NCI-H446 treated with DMSO at 0.1 percent for 48 hours (cell line): ENCODE measurements at regions not wholly inside any gene's neighbourhood (a gene's known extent, or its start where the extent isn't known, plus 50 kb on each side); places are given as distances from the start of the nearest gene placed in this dataset.
A peak's percentile ranks its signal among the peaks of the same experiment; 100 is the strongest.
"Not testable (repeated sequence)": the region's sequence is repeated elsewhere in the genome, so short reads cannot be mapped to it uniquely, and the experiment has no call there.

Experiments used
- DNase-seq: peaks from one replicate; lab custom pipeline; 2025; lab: John Stamatoyannopoulos, UW

DNA sequence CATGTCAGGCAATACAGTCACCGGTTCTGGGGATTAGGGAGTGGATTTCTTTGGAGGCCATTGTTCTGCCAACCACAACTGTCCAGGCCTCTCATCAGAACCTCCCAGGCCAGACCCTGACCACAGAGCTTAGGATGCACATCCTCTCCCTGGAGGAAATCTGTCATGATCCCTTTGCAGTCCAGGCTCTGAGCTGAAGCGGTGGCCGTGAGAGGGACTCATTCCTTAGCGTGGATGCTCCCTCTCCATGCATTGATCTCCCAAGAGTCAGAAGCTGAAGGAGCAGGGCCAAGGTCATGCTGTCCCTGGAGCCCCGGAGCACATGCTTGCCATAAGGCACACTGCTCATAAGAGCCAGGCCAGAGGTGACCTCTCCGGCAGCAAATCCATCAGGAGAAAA lies 181.4 kb downstream of the COPRS start:
- DNase-seq: no peak

- no peak for DNase-seq
Observed at GRCh38 chr17:31677036-31677435, 182.0 kb downstream of the COPRS start.

GRCh38 chr17:31675392-31675791 lies 183.7 kb downstream of the COPRS start:
- not testable (repeated sequence) for DNase-seq

- DNase-seq: no peak
Observed at GRCh38 chr17:31674717-31675349, 184.2 kb downstream of the COPRS start.

- DNase-seq: peak; percentile 28
Observed at GRCh38 chr17:31674305-31674704, 184.7 kb downstream of the COPRS start.

DNA sequence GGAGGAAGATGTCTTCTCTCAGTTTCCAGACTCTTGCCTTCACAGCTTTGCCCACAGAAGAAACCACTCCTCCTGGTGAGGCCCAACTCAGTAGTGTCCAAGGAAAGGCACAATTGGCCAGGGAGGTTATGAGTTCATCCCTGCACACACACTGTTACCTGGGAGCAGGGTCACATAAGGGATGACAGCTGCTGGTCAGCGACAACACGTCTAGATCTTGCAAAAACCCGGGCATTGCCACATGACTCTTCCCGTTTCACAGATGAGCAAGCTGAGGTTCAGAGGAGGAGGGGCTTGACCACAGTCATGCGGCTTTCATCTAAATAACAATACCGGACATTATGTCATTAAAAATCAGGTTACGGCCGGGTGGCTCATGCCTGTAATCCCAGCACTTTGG lies 186.0 kb downstream of the COPRS start:
- no peak for DNase-seq

- DNase-seq: no peak
Observed at GRCh38 chr17:31672161-31672819, 186.8 kb downstream of the COPRS start.

- DNase-seq: no peak
Observed at GRCh38 chr17:31663576-31663975, 195.5 kb downstream of the COPRS start.

DNA sequence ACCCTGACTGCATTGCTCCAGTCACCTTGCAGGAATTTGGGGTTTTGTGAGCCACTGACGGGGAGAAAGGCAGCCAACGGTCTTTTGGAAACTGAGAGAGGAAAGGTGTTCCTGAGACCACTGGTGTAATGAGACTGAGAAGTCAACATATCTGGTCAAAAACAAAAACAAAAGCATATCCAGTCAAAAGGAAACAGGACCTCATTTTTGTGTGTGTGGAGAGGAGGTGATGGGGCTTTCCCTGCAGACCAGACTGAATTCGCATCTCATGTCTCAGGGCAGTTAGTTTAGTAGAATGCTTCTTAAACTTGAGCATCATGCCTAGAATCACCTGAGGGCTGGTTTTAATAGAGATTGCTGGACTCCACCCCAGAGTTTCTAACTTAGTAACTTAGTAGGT lies 198.4 kb downstream of the COPRS start:
- DNase-seq: no peak

DNA sequence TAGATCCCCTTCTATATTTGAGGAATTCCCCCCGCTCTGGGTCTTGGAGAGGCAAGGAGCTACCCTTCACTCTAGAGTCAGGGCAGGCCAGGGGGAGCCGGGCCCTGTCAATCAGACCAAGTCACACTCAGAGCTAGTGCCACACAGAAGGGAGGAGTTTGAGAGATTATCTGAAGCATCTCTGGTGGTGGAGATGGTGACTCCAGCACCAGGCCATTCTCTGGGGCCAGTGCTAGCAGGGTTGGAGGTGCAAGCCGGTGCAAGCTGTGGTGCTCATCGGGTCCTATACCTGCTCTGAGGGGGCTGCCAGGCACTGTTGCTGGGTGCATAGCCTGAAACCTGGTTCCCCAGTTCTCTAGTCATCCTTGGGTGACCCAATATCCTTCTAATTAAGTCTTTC lies 201.2 kb downstream of the COPRS start:
- DNase-seq: no peak

DNA sequence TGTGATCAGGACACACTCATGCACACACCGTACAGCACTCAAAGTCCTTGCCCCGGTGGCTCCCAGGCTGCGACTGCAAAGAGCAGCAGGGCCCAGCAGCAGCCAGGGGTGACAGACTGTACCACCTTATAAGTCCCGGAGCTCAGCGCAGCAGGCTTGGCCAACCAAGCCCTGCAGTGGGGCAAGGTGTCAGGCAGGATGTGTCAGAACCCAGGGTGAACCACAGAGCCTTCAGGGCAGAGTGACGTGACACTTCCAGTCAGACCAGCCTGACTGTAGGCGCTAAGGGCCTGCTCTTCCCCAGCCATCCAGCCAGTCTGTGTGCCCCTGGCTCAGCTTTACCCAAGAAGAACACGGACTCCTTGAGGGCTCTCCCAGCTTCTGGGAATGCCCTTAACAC lies 204.1 kb downstream of the COPRS start:
- no peak for DNase-seq

DNA sequence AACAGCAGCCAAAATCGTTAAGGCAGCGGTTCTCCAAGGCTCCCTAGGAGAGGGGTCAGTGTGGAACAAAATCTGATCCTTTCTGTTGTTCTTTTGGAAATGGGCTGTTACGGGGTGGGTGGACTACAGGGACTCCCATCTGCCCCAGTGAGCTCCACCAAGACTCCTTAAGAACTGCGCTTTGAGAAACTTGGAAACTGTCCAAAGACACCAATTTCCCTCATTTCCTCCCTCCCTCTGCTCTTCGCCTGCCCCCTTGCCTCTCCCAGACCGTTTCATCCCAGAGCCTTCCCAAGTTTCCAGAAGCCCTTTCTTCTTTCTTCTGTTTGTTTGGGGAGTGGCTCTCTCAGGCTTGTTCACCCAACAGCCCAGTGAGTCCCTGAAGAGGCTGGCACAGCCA lies 205.4 kb downstream of the COPRS start:
- DNase-seq: no peak

DNA sequence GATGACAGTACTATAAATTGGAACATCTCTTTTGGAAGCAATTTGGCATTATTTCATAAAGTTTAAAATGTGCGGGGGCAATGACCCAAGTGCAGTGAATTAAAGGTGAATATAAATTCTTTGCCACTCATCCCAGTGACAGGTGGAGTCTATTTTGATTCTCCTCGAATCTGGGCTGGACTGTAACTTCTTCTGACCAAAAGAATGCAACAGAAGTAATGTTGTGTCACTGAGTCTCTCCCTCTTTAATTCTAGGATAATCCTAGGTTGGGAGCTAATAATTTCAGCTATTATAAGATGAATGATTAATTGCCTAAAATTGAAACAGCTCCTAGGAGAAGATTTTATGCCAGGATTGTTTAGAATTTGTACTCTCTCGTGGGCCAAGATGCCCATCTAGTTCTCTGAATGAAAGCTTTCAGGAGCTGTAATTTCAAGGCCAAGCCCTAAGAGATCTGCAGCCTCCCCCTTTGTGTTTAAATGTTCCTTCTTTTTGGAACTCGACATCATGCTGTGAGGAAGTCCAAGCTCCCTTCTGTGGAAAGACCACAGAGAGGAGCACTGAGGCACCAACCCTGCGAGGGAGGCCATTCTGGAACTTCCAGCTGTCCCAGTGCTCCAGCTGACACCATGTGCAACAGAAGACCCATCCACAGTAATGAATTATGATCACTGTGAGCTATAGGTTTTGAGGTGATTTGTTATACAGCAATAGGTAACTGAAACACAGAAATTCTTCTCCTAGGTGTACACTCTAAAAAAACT lies 208.1 kb downstream of the COPRS start:
- no peak for DNase-seq

DNA sequence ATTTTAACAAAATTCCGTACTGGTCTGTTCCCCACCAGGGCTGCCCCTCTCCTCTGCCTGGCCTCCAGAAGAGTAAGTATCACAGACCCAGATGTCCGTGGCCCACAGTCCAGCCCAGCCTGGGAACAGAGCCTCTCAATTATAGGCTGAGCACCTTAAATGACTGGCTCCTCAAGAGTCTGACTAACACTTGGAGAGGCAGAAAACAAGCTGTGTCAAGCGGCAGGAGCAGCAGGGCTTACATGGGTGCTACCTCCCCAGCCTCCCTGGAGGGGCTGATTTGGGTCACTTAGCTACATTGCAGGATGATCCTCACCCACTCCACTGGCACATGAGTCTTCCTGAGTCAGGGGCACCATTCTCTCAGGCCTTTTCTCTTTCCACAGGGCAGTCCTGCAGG lies 209.7 kb downstream of the COPRS start:
- no peak for DNase-seq

GRCh38 chr17:31647661-31648060 lies 211.4 kb downstream of the COPRS start:
- DNase-seq: no peak

- no peak for DNase-seq
Observed at GRCh38 chr17:31646642-31647041, 212.4 kb downstream of the COPRS start.

DNA sequence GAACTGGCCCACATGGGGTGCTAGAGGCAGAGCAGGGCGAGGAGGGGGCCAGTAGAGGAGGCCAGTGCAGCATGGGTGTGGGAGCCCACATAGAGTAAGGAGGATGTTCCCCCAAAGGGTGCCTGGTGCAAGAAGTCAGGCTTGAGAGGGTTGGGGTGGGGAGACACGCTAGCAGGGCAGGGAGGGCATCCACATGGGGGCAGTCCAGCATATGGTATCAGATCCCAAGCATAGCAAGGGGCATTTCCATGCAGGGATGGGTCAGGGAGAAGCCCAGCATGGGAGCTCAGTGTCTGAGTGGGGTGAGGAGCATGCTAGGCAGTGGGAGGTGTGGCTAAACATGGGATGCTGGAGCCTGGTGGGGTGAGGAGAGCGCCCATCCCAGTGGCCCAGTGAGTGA lies 213.7 kb downstream of the COPRS start:
- DNase-seq: no peak

- DNase-seq: no peak
Observed at GRCh38 chr17:31631766-31632165, 227.3 kb downstream of the COPRS start.

DNA sequence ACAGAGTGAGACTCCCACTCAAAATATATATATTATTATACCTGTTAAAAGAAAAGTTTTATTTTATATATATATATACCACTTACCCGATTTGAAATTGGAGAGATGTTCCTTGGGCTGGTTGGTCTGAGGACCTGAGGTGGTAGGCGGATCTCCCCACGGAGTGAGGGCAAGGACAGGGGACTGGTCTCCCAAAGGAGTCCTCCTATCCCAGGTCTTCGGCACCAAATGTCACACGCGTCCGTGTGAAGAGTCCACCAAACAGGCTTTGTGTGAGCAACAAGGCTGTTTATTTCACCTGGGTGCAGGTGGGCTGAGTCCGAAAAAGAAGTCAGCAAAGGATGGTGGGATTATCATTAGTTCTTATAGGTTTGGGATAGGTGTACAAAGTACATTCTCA lies 228.2 kb downstream of the COPRS start:
- DNase-seq: not testable (repeated sequence)

DNA sequence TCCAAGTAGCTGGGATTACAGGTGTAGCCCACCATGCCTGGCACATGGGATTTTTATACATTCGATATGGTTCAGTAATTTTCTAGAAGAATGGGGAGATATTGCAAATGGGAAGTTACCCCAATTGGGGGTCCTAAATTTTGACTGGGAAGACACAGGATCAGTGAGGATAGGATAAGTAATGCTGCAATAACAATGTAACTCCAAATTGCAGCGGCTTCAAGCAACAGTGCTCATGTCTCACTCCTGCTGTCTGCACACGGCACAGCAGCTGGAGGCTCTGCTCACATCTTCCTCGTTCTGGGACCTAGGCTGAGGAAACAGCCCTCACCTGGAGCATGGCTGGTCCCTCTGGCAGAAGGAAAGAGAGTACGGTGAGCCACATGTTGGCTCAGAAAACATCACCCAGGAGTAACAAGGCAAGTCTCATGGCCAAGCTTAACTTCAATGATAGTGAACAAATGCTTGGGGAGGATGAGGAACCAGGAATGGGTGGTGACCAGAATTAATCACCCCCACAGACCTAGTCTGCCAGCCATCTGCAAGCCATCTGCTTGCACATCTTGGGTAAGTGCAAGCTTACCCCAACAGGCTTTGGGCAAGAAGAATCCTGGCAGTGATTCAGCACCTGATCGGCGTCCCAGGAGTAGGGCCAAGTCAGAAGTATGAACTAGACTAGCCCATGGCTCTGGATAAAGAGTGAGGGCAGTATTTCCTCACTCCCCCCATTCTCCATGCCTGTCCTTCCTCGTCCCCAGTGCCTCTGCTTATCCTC lies 229.2 kb downstream of the COPRS start:
- DNase-seq: peak; percentile 77

DNA sequence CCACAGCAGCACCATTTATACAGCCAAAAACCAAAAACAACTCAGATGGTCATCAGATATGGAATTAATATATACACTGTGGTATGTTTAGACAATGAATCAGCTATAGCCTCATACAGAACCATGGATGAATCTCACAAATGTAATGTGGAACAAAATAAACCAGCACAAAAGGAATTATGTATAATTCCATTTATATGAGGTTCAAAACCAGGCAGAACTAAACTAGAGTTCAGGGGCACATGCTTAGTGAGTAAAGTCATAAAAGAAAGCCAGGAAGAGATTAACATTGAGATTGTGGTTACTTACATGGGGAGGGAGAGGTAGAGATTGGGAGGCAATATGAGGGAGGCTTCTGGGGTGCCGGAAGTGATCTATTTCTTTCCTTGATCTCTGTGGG lies 231.1 kb downstream of the COPRS start:
- no peak for DNase-seq

- no peak for DNase-seq
Observed at GRCh38 chr17:31623990-31624389, 232.5 kb downstream of the RAB11FIP4 start.

DNA sequence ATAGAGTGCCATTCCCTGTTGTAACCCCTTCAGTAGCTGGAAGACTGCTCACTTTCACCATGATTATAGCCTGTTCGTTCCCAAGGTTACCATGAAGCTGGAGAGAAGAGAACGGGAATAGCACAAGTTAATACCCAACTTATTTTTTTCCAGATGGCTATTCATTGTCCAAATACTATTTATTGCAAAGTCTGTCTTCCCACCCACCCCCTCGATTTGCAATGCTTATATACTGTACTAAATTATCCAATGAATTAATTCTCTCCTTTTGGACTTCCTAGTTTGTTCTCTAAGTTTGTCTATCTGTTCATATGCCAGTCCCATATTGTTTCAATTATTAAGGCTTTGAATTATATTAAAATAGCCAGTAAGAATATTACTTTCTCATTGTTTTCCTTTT lies 231.0 kb downstream of the RAB11FIP4 start:
- no peak for DNase-seq
